Hindlimb muscle (tissue), 1 donor: ENCODE measurements at regions not wholly inside any gene's neighbourhood (a gene's known extent, or its start where the extent isn't known, plus 50 kb on each side); places are given as distances from the start of the nearest gene placed in this dataset.
"Not testable (repeated sequence)": the region's sequence is repeated elsewhere in the genome, so short reads cannot be mapped to it uniquely, and the experiment has no call there.

ENCODE experiments used
- DNase-seq: peaks from one replicate; pipeline ENCODE4 v3.0.0-alpha.2; 2013

DNA sequence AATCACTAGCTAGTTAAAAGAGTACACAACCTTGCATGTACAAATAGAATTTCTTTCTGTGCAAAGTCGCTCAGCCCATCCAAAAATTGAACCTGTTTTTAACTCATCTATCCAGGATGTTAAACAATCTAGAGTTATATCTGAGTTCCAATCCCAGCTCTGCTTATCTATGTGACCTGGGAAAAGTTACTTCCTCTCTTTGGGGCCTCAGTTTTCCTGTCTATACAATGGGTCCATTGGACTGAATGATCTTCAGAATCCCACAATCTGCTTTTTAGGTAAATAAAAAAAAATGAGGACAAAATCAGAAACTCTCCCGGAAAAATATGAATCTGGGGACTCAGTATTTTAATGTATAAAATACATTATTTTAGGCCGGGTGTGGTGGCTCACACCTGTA is 389.5 kb upstream of the PROX1 start:
- no peak for DNase-seq

DNA sequence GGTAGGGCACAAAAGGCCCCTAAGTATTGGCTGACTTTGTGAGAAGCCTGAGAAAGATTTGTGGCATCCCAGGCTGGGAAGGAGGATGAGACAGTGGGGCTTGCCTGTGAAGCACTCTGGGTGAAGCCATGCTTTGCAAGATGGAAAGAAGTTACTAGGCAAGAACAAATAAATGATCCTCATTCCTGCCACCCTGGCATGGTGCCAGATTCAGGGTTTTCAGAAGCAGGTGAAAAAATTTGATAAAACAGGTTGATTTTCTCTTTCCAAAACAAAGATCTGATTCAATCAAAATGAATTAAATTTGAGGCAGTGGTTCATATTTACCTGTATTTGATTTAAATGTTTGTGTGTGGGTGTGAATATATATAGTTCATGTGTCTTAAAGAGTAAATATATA is 386.9 kb upstream of the PROX1 start:
- DNase-seq: no peak

DNA sequence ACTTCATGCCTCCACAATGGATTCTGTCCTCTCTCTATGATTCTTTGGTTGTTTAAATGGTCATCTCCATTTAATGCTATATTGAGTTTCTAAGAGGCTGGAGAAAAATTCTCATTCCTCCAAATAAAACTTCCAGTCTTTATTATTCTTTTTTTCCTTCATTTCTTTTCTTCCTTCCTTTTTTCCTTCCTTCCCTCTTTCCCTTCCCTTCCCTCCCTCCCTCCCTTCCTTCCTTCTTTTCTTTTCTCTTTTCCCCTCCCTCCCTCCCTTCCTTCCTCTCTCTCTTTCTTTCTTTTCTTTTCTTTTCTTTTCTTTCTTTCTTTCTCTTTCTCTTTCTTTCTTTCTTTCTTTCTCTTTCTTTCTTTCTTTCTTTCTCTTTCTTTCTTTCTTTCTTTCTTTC is 386.1 kb upstream of the PROX1 start:
- DNase-seq: not testable (repeated sequence)

DNA sequence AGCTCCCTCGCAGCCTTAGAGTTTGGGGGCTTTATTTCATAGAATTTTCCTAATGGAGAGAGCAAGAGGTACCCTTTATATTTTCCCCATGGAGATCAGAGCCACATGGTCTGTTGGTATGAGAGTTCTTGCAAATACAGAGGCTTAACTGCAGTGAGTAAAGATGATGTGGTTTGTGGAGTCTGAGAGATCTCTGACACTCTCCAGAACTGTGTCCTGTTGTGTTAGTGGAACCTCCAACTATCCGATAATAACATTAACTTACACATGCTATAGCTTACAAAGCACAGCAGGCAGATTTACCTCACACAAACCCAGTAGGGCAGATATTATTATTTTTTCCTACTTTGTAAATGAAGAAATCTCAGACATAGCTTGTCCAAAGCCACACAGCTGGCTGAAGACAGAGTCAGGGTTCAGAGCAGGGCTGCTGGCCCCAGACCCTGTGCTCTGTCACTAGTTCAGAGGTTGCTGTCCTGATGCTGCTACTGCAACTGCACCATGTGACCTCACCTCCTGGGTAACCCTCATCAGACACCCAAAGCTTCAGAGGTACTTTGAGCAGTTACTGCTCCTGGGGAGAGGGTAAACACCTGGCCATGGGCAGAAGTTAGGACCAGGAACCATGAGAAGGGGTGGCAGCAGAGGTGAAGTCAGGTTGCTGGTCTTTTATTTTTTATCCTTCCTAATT is 384.8 kb upstream of the PROX1 start:
- no peak for DNase-seq

DNA sequence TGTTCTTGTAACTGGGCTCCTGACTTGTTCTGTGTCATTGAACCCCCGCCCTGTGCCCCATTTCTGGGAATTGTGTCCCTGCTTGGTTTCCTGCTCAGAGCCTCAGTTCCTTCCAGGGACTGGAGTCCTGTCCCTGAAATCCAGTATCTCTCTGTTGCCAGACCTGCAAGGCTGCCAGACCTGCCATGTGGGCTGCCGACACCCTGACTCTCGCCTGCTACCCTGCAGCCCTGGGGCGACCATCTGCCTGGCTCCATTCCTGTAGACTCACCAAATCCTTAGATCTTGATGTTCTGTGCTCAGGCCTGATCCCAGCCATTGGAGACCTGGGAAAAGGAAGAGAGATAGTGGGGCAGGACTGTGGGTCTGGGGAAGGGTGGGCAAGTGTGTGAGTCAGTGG is 383.3 kb upstream of the PROX1 start:
- no peak for DNase-seq

DNA sequence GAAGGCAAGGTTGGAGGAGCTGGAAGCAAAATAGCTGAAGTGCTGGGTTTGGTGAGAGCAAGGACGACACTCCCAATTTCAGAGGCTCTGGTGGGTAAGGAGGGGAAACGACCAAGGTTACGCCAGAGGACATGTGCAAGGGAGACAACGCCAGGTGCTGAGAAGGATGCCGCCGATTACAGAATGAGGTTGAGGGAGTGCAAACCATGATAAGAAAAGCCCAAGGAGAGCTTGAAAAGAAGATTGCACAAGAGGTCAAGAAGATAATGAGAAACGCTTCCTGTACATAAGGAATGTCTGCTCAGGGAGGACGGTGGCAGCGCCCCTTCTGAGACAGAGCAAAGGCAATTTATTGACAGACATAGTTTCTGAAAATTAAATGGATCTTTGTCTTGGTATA is 382.0 kb upstream of the PROX1 start:
- no peak for DNase-seq

DNA sequence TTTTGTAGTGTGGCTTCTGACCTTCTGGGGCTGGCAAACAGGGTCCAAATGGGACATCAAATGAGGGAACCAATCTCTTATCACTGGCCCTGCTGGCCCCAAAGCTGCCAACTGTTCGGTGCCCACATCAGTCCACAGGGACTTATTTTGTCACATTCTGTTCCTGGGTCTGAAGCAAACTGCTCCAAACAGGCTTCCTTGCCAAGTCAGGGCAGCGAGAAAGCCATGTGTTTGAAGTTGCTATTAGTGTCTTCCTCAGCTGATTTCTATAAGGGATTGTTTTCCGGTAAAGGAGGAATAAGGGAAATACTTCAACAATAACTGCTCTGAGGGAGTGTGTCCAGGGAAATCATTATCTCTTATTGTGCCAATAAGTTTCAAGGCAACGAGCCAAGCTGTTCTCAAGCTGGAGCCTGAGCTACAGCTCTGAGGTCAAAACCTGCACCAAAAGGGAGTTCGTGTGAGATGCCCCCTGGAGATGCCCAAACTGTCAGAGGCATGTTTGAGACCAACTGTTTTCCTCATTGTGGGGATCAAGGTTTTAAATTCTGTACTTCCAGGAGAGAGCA is 381.4 kb upstream of the PROX1 start:
- DNase-seq: no peak

DNA sequence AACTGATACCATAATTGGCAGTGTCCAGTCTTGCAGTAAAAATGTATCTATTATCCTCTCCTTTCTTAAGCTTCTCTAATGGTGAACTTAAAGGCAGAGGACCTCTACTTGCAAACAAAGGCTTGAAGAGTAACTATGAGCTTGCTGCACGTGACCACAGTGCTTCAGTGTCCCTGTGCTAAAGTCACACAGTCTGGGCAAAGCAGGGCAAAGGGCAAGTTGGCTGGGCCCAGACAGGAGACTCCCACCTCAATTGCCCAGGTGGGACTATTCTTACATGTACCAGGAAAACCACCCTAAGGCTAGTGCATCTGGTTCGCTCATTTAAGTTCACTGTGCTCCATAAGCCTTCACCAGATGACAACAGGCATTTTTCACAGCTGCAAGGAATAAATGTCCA is 374.2 kb upstream of the PROX1 start:
- DNase-seq: no peak

DNA sequence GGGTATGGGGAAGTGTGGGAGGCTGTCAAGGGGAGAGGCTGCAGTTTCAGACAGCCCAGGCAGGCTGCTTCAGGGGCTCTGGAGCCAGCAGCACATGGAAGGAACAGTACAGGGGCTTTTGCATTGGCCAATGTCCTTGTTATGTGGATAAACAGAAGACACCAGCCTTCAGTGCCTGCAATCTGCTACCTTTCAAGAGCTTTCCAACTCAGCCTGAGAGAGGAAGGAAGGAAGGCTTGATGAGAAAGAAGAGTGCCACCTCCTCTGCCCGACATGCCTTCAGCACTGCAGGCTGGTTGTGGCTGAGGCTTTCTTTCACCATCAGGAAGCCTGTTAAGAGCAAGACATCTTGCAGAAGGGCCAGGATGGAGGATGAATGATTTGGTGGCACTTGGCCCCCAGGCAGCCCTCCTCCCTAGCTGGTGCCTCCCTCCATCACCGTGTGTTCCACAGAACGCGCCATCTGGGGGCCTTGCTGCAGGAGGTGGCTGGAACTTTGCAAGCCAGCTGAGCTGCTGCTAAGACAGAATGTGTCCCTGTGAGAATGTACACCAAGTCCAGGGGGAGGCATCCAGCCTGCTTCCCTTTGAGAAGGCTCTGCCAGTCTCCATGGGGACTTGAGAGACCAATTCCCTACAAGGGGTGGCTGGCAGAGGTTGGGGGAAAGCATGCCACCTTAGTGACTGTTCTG is 372.4 kb upstream of the PROX1 start:
- DNase-seq: no peak

DNA sequence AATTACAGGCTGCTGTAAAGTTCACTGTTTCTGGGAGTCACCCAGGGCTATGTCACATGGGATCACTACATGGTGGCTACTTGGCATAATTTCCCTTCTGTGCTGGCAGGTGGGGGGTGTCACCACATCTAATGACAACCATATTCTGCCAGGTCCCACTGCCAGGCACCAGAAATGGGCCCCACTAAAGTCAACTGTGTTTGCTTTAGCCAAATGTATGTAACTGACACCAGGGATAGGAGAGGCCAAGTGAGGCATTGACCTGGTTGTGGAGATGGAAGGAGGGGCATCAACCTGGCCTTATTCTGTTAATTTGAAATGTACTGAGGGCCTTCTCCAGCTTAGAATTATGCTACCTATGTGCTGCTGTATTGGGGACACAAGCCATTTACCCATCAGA is 370.6 kb upstream of the PROX1 start:
- DNase-seq: no peak

DNA sequence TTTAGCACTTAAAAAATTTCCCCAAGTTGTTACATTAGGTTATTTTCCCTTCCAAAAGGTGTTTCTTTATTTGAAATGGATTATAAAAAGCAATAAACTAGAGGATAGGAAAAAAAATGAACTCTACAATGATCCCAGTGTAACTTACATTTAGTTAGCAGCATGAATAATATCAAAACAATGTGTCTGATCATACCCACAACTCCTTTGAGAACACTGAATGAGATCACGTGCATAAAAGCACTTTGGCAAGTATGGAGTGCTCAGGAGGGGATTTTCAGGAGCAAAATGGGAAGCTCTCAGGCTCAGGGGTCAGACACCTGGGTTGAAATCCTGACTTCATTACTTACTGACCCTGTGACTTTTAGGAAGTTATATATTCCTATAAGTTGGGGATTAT is 369.7 kb upstream of the PROX1 start:
- DNase-seq: no peak

DNA sequence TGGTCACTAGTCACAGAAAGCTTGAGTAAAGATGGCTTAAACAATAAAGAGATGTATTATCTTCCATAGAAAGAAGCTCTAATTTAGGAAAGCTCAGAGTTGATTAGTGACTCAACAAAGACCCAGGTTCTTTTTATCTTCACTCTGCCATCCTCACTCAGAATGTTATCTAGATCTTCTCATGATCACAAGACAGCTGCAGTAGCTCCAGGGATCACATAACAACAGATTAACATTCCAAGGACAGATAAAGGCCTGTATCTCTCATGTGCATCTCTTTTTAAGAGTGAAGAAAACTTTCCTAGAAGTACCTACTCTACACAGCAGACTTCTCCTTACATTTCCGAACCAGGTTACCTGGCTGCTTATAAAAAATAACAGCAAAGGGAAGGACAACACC is 368.7 kb upstream of the PROX1 start:
- no peak for DNase-seq

DNA sequence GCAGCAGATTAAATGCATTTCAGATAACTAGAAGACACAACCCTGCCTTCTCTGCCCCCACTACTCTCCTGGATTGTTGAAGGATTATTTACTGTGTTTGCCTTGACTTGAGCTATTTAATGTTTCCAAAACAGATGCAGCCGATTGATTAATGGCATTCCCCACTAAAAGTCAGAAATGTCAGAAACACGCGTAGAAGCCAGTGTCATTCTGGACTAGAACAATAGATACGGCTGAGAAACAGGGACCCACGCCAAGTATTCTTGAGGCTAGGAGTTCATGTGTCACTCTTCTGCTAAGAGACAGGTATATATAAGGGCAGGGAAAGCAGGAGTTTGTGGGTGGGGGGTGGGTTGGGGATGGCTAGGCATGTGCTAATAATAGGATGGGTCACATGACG is 366.7 kb upstream of the PROX1 start:
- no peak for DNase-seq

DNA sequence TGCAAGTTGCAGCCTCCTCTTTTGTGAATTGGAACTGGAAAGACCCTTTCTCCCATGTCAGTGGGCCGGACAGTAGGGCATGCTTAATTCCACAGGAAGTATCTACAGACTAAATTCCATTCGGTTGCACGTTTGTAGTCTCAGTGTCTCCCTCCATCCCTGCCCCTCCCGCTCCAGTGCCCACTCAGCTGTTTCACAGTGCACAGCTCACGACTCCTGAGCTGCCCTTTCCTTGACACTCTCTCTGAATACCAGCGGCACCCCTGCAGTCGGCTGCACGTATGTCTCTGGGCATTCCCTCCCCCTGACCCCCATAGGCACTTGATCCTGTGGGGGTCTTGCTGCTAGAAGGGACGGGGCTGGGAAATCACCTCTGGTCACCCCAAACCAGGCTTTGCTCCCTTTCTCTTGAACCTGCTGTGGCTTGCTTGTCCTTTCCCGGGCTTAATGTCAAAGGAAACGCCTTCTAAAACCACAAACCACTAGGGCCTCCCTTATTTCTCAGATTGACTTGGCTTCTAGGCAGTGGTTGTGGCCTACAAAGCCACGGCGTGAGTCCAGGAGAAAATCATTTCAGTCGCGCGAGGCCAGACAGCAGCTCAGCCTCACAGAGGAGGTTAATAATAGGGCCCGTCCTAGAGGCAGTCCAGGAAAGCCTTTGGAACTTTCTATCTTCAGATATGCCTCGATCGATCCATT is 365.3 kb upstream of the PROX1 start:
- DNase-seq: no peak

DNA sequence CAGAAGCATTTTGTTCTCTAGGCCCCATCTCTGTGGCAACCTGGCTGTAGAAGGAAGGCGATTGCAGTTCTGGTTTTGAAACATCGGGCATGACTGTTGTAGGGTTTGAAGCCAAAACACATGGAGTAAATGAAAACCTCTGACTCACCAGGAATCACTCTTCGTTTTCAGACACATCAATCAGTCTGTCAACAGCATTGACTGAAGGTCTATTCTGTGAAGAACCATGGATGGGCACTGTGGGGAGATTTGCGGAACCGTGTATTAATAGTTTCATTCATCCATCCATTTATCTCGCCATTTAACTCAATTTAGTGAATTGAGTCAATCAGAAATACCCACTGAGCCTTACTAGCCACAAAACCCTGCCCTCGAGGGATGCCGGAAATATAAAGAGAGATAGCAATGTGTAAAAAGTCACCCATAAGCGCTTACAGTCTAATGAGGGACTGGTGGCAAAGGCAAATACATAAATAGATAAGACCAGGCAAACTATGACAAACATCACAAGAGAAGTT is 364.6 kb upstream of the PROX1 start:
- DNase-seq: no peak

DNA sequence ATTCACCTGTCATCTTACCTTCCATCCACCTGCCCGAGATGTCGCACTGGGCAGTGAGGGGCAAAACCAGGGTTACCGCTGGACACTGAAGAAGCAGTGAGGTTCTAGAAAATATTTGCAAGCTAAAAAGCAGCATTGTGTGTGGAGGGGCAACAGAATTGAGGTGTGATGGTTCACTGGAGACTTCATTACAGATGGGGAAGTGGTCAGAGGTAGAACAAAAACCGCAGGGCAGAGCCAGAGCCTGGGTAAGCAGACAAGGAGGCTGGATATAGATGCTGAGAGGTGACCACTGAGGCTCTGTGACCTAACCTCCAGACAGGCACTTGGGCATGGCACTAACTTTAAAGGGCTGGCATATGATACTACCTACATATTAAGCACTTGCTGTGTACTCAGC is 363.9 kb upstream of the PROX1 start:
- no peak for DNase-seq

DNA sequence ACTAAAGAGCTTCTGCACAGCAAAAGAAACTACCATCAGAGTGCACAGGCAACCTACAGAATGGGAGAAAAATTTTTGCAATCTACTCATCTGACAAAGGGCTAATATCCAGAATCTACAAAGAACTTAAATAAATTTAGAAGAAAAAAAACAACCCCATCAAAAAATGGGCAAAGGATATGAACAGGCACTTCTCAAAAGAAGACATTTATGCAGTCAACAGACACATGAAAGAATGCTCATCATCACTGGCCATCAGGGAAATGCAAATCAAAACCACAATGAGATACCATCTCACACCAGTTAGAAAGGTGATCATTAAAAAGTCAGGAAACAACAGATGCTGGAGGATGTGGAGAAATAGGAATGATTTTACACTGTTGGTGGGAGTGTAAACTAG is 351.0 kb upstream of the PROX1 start:
- DNase-seq: not testable (repeated sequence)

DNA sequence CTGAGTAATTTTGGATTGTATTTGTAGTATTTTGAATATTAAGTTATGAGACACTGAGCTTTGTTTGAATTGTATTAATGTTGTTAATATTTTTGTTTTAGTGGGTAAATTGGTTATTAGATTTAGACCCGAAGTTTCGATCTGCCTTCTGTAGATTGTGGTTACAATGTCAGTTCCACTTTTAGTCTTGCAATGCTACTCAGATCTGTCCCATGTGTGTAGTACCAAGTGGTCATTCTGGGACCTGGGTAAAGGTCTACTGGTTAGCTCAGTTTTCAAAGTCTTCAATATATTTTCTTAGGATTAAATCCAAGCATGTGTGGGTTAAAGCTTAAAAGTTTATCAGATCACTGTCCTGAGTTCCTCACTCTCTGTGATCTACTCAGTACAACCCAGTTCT is 346.5 kb upstream of the PROX1 start:
- DNase-seq: no peak

DNA sequence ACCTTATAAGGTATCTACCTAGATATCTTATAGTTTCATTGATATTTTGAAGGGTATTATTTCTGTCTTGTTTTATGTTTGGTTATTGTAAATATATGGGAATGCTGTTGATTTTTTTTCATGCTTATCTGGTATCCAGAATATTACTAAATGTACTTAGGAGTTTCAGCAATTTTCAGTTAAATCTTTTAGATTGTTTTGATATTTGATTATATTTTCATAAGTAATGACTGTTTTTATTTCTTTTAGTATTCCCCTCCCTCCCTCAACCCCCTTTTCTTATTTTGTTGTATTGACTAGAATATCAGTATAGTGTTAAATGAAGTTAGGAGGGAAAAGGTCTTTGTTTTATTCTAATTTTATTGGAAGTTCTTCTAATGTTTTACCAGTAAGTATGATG is 344.4 kb upstream of the PROX1 start:
- no peak for DNase-seq

DNA sequence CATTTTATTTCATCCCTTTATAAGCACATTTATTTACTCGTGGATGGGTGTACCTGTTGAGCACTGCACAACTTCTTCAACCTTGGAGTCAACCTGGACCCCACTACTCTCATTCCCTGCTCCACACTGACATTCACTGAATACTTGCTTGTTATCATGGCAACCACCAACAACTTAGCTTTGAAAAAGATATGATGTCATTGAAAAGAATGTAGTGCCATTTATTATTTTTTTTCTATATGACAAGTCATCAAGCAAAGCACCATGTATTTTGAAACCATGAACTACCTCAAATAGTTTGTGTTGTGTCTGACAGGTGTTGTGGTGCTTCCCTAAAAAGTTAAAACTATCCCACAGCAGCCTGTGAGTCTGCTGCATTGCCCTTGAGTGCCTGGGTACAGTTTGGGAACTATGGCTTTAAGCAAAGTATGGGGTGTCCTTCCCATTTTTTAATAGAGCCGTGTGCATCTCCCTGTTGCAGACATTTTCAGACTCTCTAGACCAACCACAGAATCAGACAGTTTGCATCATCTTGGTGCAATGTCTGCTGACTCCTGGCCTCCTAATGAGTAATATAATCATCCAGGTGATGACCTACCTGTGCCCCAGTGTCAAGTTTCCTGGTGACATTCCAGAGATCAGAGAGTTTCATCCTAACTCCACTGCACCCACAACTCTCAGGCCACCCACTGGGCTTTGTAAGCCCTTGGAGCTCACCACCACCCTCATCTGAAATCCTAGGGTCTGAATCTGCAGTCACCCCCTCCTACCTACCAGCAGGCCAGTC is 339.7 kb upstream of the PROX1 start:
- no peak for DNase-seq

DNA sequence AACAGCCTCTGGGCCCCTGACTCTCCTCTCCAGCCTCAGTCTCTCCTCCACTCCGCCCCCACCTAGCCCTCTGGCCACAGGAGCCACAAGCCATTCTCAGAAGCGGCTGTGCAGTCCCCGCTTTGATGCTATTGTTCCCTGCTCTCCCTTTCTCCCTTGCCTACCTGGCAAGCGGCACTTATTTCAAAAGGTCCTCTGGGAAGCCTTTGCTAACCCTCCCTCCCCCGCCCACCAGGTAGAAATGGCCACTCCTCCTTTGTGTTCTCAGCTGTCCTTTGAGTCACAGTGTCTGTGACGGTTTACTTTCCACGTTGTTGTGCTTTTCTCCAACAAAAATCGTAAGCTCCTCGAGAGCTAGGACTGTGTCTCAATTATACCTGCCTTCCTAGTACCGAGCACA is 338.4 kb upstream of the PROX1 start:
- DNase-seq: no peak

DNA sequence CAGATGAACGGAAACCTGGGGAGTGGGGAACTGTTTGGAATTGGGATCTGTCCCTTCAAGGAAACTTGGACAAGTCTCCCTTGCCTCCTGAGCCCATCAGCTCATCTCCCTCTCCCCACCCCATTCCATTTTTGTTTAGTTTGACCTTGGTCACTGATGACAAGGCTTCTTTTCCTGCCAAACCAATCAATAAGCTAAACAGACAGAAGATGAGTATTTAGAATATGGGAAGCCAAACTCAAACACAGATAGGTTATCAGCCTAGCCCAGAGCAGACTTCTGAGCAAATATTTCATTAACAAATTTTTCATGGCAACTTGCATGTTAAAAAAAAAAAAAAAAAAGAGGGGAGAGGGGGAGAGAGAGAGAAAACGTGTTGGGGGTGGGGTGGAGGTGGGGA is 337.2 kb upstream of the PROX1 start:
- DNase-seq: no peak

DNA sequence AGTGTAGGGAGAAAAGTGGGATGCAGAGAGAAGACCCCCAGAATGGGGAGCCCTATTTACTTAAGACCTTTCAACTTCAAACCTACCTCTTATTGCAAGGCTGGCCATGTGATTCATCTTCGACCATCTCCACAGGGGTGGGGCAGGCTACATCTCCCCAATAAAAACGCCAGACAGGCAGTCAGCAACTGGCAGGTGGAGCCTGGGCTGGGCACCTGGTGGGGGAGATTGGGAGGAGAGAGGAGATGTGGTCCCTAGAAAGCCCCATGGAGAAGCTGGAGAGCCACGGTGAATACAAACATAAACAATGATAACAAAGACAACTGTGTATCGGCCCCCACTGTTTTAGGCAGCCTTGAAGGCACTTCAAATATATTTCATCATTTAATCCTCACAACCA is 336.7 kb upstream of the PROX1 start:
- no peak for DNase-seq
